ENCODE measurements at regions not wholly inside any gene's neighbourhood (a gene's known extent, or its start where the extent isn't known, plus 50 kb on each side); places are given as distances from the start of the nearest gene placed in this dataset.

DNA sequence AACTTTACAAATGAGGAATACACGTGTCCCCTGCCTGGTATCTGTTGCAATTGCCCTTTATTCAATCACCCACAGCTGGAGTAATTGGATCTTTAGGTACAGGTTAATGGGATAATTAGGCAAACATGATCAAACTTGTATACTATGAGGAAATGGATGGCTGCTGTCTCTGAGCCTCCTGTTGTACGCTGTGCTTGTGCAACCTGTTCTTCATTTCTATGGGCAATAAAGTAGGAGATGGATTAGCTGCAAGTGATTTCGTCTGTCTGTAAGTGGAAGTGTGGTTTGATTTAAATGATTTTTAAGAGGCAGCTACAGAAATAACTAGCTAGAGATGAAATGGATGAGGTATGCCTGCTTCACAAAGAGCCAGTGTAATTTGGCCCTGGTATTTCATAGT, 474.1 kb downstream of the RNF144B start:
- H3K4me3 ChIP-seq (ENCODE audit: low read depth, low read length), result no peak overlapping the region
- TF ChIP-seq, protein P1, sequence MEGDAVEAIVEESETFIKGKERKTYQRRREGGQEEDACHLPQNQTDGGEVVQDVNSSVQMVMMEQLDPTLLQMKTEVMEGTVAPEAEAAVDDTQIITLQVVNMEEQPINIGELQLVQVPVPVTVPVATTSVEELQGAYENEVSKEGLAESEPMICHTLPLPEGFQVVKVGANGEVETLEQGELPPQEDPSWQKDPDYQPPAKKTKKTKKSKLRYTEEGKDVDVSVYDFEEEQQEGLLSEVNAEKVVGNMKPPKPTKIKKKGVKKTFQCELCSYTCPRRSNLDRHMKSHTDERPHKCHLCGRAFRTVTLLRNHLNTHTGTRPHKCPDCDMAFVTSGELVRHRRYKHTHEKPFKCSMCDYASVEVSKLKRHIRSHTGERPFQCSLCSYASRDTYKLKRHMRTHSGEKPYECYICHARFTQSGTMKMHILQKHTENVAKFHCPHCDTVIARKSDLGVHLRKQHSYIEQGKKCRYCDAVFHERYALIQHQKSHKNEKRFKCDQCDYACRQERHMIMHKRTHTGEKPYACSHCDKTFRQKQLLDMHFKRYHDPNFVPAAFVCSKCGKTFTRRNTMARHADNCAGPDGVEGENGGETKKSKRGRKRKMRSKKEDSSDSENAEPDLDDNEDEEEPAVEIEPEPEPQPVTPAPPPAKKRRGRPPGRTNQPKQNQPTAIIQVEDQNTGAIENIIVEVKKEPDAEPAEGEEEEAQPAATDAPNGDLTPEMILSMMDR (IDR thresholded peaks at IDR 0.05; ENCODE audit: low read depth, low read length, missing control alignments), result no peak
- no peak for DNase-seq (ENCODE audit: low read depth)

DNA sequence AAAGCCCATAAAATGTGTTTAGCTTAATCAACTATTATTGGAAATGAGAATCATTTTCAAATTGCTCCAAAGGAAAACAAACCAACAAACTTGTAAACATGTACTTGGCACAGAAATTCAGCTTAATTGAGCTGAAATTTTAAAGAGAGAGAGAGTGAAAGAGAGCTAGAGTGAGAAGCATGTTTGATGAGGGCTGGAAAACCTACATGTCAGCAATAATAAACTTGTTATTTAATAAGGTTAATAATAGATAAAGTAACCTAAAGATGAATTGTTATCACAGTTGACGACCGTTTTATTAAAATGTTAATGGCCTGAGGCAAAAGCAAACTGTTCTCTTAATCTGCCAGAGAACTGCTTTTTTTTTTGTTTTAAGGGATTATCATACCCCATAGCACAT, 496.1 kb downstream of the RNF144B start:
- no peak for DNase-seq (ENCODE audit: low read depth)
- H3K4me3 ChIP-seq (ENCODE audit: low read depth, low read length), result no peak overlapping the region
- TF ChIP-seq, protein P1 (IDR thresholded peaks at IDR 0.05; ENCODE audit: low read depth, low read length, missing control alignments), result no peak

DNA sequence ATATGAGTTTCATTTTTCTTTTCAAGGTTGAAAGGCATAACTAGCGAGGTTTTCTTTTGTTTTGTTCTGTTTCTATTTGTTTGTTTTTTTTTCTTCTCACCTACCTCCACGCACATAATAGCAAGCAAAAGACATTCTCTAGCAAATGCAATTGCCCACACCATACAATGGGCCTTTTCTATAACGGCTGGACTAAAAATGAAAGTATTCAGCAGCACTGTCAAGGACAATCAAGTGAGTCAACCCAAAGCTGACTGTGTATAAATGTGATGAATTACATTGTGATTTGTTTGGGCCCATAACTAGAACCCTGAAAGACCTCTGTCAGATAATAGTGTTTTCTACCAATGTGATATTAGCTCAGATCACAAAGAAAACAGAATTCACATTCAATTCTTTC, 496.7 kb downstream of the RNF144B start:
- DNase-seq (ENCODE audit: low read depth), result no peak
- TF ChIP-seq, protein P1 (IDR thresholded peaks at IDR 0.05; ENCODE audit: low read depth, low read length, missing control alignments), result no peak
- H3K4me3 ChIP-seq (ENCODE audit: low read depth, low read length), result no peak overlapping the region

DNA sequence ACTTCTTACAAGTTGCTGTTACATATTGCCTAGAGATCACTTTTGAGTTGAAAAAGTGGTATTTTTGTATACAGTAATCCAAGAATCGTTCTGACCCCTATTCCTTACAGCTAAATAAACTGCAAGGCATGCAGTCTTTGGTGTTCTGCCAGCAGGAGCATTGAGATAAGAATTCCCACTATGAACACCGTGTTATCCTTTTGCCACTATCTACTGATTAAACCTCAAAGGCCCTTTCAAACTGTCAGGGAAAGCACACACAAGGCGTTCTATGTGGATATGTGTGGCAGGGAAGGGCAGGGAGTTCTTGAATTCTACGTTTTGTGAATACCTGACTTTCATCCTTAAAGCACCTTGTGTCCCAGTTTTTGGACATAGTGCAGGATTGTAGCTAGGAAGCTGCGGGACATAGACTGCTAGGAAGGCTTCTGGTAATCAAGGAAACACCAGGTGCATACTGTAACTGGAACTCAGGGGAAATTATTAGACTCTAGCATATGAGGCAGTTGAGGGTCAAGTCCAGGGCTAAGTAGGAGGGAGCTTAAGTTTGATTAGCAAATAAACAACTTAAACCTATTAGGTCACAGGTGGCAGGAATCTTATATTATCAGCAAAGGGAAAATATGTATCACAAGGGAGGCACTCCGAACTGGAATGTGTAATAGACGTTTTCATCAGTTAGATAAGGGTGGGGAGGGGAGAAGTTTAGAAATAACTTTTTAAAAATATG, 506.6 kb downstream of the RNF144B start:
- no peak for DNase-seq (ENCODE audit: low read depth)
- TF ChIP-seq, protein P1 (IDR thresholded peaks at IDR 0.05; ENCODE audit: low read depth, low read length, missing control alignments), result no peak
- H3K4me3 ChIP-seq (ENCODE audit: low read depth, low read length), result no peak overlapping the region

DNA sequence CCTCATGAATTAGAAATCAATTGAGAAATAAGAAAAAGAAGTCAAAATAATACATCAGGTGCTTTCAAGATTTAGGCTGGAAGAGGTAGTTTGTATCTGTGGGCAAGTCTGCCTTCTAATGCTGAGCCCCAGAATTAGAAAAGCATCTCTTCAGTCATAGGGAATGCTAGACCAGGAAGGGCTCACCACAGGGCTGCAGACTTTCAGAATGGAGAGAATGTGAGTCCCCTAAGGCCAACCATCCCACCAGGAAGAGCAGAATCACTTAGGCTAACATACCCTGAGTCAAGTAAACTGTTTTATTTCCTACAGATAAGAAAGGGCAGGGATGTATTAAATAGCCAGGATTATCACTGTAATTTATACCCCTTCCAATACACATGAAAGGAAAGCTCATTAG, 510.2 kb downstream of the RNF144B start:
- no peak overlapping the region for H3K4me3 ChIP-seq (ENCODE audit: low read depth, low read length)
- TF ChIP-seq, protein P1 (IDR thresholded peaks at IDR 0.05; ENCODE audit: low read depth, low read length, missing control alignments), result no peak
- no peak for DNase-seq (ENCODE audit: low read depth)

DNA sequence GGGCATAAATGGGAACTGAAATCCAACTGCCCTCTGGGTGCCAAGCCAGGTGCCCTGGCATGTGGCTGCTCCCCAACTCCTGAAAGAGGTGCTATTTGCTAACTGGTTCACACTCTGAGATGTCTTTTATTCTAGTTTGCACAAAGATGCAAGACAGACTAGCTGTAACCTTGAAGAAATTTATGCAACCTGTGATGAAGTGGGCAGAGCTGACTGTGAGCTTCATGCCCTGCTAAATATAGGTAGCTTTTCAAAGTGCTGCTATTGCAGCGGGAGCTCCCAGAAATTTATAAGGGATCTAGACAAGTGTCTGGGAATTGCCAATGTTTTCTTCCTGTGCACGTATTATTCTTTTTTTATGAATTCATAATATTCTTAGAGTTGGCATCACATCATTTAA, 517.5 kb downstream of the RNF144B start:
- no peak for DNase-seq (ENCODE audit: low read depth)
- TF ChIP-seq, protein P1 (IDR thresholded peaks at IDR 0.05; ENCODE audit: low read depth, low read length, missing control alignments), result no peak
- H3K4me3 ChIP-seq (ENCODE audit: low read depth, low read length), result no peak overlapping the region

DNA sequence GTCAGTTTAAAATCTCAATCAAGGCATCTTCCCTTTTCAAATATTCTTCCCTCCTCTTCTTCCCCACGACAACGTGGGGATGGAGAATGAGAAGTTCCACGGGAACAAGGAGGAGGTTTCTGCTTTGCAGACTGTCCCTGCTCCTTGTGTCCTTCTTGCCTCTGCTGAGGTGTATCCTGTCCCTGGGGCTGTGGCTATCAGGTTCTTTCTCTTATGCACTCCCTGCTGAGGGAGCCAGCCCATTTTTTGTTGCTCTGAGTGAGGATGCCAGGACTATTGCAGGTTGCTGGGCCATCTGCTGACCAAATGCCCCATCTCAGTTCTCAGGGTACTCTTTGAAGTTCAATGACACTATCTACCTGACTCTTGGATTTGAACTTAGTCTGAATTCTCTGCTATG, 533.6 kb downstream of the RNF144B start:
- no peak overlapping the region for H3K4me3 ChIP-seq (ENCODE audit: low read depth, low read length)
- DNase-seq (ENCODE audit: low read depth), result no peak
- TF ChIP-seq, protein P1 (IDR thresholded peaks at IDR 0.05; ENCODE audit: low read depth, low read length, missing control alignments), result no peak

Data from GM12864 (cell line).